Esophagus squamous epithelium (tissue), 5 donors: ENCODE measurements at regions not wholly inside any gene's neighbourhood (a gene's known extent, or its start where the extent isn't known, plus 50 kb on each side); places are given as distances from the start of the nearest gene placed in this dataset.
"Not testable (repeated sequence)": the region's sequence is repeated elsewhere in the genome, so short reads cannot be mapped to it uniquely, and the experiment has no call there.

Experiments
- DNase-seq: peaks from one replicate; lab custom pipeline; 2025; lab: John Stamatoyannopoulos, UW
- H3K27ac ChIP-seq, 4 donors: fragments of 200-600 bp; sonication (generic); one replicate each; pipeline ENCODE4 v1.5.1; 2016 to 2019; ENCODE audit warnings: mild to moderate bottlenecking in 1 of 4
- H3K27me3 ChIP-seq, 4 donors: fragments of 200-600 bp; sonication (generic); 1 replicate in 3 of 4; 2 replicates in 1 of 4; pipeline versions ENCODE4 v1.5.1 to v1.6.0; 2017 to 2021; ENCODE audit warnings: antibody characterized with exemption in 1 of 4
- H3K36me3 ChIP-seq, 3 donors: fragments of 200-600 bp; sonication (generic); one replicate each; pipeline ENCODE4 v1.5.1; 2016 to 2019
- H3K4me1 ChIP-seq, 3 donors: fragments of 200-600 bp; sonication (generic); one replicate each; pipeline ENCODE4 v1.5.1; 2017 to 2019
- H3K4me3 ChIP-seq, 4 donors: fragments of 200-600 bp; sonication (generic); 1 replicate in 3 of 4; 2 replicates in 1 of 4; pipeline ENCODE4 v1.5.1; 2016 to 2019; ENCODE audit warnings: mild to moderate bottlenecking in 2 of 4, moderate library complexity in 1 of 4
- H3K9me3 ChIP-seq, 3 donors: fragments of 200-600 bp; sonication (generic); one replicate each; pipeline ENCODE4 v1.5.1; 2016 to 2019
- POLR2A ChIP-seq, 4 donors: fragments of 450-650 bp; IDR thresholded peaks; one replicate each; pipeline ENCODE4 v1.6.1; 2017; ENCODE audit warnings: antibody characterized with exemption in 4 of 4, mild to moderate bottlenecking in 4 of 4, moderate library complexity in 3 of 4
- WGBS, 2 donors: methylation state at CpG; one replicate each; pipeline ENCODE4 v1.1.5; 2018; 5-methylcytosine and 5-hydroxymethylcytosine counted together
- intact Hi-C: fragments of 100-400 bp; cut with DNase I; formaldehyde crosslinking; loops from one replicate; pipeline ENCODE4 v1.15.0; 2022
- TF ChIP-seq, protein P1 (sequence below), 6 experiments: fragments of 450-650 bp in 4 of 6; fragments of 200-600 bp in 2 of 6; sonication (generic) in 2 of 6; IDR thresholded peaks; one replicate each; pipeline ENCODE4 v1.5.1; 2016 to 2019; ENCODE audit warnings: antibody characterized with exemption in 6 of 6, mild to moderate bottlenecking in 4 of 6, moderate library complexity in 4 of 6
- donor health status: DM: yes; HTN: yes; CAD: no.

DNA sequence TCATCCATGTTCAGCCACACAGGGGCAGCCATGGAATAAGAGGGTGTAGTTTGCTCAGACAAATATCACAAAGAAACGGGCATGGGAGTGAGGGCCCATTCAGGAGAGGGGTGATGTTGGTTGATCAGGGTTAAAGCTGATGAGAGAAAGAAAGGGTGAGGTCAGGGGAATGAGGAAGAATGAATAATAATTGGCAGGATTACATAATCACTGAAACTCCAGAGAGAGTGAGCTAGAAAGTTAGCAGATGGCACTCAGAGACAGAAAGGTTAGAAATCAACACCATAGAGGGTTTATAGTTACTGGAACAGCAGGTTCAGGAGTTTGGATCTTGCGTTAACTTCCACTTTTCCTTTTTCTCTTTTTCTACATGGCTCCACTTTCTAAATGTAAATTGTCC lies 113.9 kb downstream of the TAF11L14 start:
- 59 to 60% methylated on average over 2 of the region's 2 CpGs for WGBS, 2 donors
- DNase-seq, result no peak
- Histone ChIP-seq H3K9me3 (no peaks in the 10 kb centered on the region), H3K27me3 (no peaks in the 10 kb centered on the region), H3K27ac (no peak overlapping the region), H3K36me3 (no peaks in the 10 kb centered on the region), H3K4me1 (no peaks in the 10 kb centered on the region), H3K4me3 (no peak overlapping the region)
- intact Hi-C loops, result no loop called here
- TF ChIP-seq, protein P1, sequence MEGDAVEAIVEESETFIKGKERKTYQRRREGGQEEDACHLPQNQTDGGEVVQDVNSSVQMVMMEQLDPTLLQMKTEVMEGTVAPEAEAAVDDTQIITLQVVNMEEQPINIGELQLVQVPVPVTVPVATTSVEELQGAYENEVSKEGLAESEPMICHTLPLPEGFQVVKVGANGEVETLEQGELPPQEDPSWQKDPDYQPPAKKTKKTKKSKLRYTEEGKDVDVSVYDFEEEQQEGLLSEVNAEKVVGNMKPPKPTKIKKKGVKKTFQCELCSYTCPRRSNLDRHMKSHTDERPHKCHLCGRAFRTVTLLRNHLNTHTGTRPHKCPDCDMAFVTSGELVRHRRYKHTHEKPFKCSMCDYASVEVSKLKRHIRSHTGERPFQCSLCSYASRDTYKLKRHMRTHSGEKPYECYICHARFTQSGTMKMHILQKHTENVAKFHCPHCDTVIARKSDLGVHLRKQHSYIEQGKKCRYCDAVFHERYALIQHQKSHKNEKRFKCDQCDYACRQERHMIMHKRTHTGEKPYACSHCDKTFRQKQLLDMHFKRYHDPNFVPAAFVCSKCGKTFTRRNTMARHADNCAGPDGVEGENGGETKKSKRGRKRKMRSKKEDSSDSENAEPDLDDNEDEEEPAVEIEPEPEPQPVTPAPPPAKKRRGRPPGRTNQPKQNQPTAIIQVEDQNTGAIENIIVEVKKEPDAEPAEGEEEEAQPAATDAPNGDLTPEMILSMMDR (IDR thresholded peaks at IDR 0.05), result no peak
- no peak for TF ChIP-seq POLR2A (IDR thresholded peaks at IDR 0.05)

DNA sequence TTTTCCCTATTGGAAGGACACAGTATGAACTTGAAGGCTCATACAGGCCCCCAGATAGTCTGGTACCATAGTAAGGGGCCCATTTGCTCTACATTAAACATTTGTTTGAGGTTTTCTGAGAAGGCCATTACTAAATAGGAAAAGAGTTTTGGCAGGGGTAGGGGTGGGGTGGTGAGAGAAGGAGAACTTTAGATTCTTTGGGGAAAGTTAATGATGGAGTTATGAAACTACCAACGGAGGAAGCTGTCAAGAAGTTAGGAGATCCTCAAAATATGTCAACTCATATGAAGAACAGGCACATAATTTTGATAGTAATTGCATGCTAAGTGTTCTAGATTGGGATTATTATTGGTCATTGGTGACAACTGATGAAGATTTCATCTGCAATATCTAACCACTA lies 114.7 kb downstream of the TAF11L14 start:
- intact Hi-C loops, result no loop called here
- Histone ChIP-seq H3K27me3 (no peaks in the 10 kb centered on the region), H3K9me3 (no peaks in the 10 kb centered on the region), H3K27ac (no peak overlapping the region), H3K4me3 (no peak overlapping the region), H3K36me3 (no peaks in the 10 kb centered on the region), H3K4me1 (no peaks in the 10 kb centered on the region)
- DNase-seq, result no peak
- TF ChIP-seq, protein P1 (IDR thresholded peaks at IDR 0.05), result no peak
- TF ChIP-seq POLR2A (IDR thresholded peaks at IDR 0.05), result no peak
- WGBS, 2 donors, result 50 to 58% methylated on average over 1 of the region's 1 CpG

DNA sequence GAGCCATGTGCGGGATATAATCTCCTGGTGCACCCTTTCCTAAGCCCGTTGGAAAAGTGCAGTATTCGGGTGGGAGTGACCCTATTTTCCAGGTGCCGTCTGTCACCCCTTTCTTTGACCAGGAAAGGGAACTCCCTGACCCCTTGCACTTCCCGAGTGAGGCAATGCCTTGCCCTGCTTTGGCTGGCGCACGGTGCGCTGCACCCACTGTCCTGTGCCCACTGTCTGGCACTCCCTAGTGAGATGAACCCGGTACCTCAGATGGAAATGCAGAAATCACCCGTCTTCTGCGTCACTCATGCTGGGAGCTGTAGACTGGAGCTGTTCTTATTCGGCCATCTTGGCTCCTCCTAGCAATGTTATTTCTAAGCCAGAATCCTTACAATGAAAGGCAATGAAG lies 121.1 kb downstream of the TAF11L14 start:
- H3K27me3 ChIP-seq, H3K4me1 ChIP-seq, H3K27ac ChIP-seq, H3K36me3 ChIP-seq, H3K9me3 ChIP-seq, H3K4me3 ChIP-seq, DNase-seq, intact Hi-C loops: not testable (repeated sequence)
- WGBS, 2 donors, result 87 to 93% methylated on average over 6 to 9 of the region's 12 CpGs

DNA sequence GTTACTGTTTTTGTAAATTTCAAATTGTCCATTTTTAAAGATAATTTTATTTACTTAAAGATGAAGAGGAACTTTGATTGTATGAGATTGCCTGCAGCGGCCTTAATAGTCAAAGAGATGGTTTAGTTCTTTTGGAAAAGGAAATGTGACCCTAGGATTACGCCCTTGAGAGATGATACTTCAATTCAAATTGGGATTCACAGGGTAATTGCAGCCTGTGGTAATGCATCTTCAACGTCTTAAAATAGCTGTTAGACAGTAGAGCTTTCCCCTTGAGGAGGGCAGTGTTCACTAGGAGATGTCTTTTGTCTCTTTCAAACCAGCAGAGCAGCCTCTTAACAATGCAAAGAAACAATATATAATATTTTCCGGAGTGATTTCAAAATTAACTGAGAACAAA lies 127.1 kb downstream of the TAF11L14 start:
- Histone ChIP-seq H3K27me3 (no peaks in the 10 kb centered on the region), H3K4me1 (no peaks in the 10 kb centered on the region), H3K27ac (no peak overlapping the region), H3K4me3 (no peak overlapping the region), H3K9me3 (no peaks in the 10 kb centered on the region), H3K36me3 (no peaks in the 10 kb centered on the region)
- DNase-seq, result no peak
- intact Hi-C loops, result no loop called here
- TF ChIP-seq, protein P1 (IDR thresholded peaks at IDR 0.05), result no peak
- no peak for TF ChIP-seq POLR2A (IDR thresholded peaks at IDR 0.05)
- WGBS, 2 donors, result 56 to 61% methylated on average over 4 of the region's 4 CpGs

DNA sequence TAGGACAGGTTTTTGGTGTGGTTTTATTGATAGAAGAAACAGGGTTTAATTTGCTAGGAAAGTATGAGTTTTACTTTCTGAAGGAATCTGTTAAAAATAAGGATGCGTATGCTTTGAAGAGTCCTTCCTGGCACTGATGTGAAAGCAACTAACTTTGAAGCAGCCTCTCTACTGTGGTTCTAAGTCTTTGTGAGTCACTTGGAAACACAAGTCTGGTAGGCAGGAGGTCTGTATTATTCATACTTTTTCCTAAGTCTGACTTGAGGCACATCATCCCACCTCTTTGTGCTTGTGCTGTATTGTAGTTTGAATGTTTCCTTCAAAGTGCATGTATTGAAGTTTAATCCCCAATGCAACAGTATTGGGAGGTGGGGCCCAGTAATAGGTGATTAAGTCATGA lies 129.0 kb downstream of the TAF11L14 start:
- H3K4me3 ChIP-seq, result no peak overlapping the region
- intact Hi-C loops, result no loop called here
- WGBS, 2 donors, result 64 to 89% methylated on average over 1 of the region's 1 CpG
- TF ChIP-seq POLR2A (IDR thresholded peaks at IDR 0.05), result no peak
- TF ChIP-seq, protein P1 (IDR thresholded peaks at IDR 0.05), result no peak
- no peaks in the 10 kb centered on the region for H3K4me1 ChIP-seq
- no peaks in the 10 kb centered on the region for H3K27me3 ChIP-seq
- no peak overlapping the region for H3K27ac ChIP-seq
- no peaks in the 10 kb centered on the region for H3K9me3 ChIP-seq
- no peaks in the 10 kb centered on the region for H3K36me3 ChIP-seq
- no peak for DNase-seq

DNA sequence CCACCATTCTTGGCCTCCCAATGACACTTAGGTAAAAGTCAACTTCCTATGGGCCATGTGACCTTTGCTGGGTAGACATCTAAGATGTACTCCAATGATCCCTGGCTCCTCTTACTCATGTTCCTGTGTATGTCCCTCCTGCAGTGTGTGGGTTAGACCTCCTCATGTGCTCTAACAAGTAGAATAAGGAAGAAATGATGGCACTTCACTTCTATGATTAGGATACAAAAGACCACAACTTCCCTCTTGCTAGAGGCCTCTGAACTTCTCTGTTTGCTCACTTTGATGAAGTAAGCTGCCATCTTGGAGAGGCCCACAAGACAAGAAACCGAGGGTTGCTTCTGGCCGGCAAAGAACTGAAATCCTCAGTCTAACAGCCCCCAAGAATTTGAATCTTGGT lies 131.8 kb downstream of the TAF11L14 start:
- Histone ChIP-seq H3K27ac (no peak overlapping the region), H3K4me1 (no peaks in the 10 kb centered on the region), H3K4me3 (no peak overlapping the region), H3K36me3 (no peaks in the 10 kb centered on the region), H3K27me3 (no peaks in the 10 kb centered on the region), H3K9me3 (no peaks in the 10 kb centered on the region)
- DNase-seq, result no peak
- 95 to 100% methylated on average over 1 to 2 of the region's 2 CpGs for WGBS, 2 donors
- intact Hi-C loops, result no loop called here
- TF ChIP-seq, protein P1 (IDR thresholded peaks at IDR 0.05), result no peak
- TF ChIP-seq POLR2A (IDR thresholded peaks at IDR 0.05), result no peak
